ENCODE measurements at regions not wholly inside any gene's neighbourhood (a gene's known extent, or its start where the extent isn't known, plus 50 kb on each side); places are given as distances from the start of the nearest gene placed in this dataset.
A peak's percentile ranks its signal among the peaks of the same experiment; 100 is the strongest.

DNA sequence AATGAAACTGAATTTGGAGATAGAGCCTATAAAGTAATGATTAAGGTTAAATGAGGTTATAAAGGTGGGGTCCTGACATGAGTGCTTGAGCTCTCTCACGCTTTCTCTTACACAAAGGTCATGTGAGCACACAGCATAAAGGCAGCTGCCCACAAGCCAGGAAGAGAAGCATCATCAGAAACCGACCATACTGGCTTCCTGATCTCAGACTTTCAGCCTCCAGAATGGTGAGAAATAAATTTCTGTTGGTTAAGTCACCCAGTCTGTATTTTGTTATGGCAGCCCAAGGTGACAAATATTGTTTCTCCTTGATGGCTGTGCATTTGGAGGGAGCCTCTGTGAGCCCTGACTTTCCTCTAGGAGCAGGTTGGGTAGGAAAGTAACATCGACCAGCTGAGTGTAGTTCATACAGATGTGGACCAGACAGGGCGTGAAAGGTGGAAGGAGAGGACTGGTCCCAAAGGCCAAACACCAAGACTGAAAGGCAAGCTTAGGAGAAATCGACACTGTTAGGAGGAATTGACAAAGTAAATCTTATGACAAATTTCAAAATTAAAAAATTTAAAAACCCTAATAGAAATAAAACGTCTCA is 97.6 kb upstream of the SLC38A2 start:
- DNase-seq (ENCODE audit: low spot score), result no peak

DNA sequence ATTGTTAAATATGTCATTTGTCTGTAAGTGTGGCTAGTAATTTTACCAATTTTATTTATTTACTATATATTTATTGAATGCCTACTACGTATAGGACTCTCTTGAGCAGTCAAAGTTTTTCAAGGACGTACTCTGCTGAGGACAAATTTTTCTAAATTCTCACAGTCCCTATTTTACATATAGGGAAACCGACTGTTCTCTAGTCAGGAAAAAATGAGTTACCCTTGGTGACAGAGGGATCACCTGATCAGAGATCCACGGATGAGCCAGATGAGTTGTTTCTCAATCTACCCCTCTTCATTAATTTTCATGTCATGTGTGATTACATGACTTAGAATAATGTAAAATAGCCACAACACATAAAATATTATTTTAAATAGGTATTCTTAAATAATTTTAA is 96.2 kb upstream of the SLC38A2 start:
- DNase-seq (ENCODE audit: low spot score), result no peak

- no peak for DNase-seq (ENCODE audit: low spot score)
These were observed 95.6 kb upstream of the SLC38A2 start for GRCh38 chr12:46468160-46468559.

DNA sequence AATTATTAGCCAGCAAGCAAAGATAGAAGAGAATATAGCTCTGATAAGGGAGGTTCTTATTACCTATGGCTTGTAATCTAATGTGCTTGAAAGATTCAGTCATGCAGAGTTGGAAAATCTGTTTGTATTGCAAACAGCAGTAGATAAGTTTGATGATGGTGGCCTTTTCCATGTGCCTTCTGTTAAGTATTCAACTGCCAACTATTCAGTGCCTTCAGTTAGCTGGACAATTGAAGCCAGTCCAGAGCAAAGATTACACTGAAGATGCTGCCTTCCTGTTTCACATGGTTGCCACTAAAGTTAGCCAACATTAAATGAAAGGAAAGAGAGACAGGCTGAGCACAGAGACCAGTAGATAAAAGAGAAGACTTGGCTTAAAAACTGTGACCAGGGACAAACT is 92.7 kb upstream of the SLC38A2 start:
- DNase-seq (ENCODE audit: low spot score), result no peak

DNA sequence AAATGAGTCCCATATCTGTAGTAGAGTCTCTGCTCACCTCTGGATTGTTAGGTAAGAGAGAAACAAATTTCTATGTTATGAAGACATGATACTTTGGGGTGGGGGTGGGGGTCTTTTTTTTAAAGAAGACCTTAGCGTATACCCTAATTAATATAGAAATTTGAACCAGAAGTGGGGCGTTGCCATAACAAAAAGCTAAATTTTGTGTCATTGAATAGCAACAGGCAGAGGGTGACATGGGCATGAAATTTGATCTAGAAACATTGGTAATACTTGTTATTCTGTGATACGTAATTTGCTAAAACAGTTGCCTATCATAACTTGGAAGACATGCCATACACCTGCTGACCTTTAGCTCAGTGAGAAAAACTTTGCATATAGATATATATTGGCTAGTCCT is 92.3 kb upstream of the SLC38A2 start:
- DNase-seq (ENCODE audit: low spot score), result no peak

DNA sequence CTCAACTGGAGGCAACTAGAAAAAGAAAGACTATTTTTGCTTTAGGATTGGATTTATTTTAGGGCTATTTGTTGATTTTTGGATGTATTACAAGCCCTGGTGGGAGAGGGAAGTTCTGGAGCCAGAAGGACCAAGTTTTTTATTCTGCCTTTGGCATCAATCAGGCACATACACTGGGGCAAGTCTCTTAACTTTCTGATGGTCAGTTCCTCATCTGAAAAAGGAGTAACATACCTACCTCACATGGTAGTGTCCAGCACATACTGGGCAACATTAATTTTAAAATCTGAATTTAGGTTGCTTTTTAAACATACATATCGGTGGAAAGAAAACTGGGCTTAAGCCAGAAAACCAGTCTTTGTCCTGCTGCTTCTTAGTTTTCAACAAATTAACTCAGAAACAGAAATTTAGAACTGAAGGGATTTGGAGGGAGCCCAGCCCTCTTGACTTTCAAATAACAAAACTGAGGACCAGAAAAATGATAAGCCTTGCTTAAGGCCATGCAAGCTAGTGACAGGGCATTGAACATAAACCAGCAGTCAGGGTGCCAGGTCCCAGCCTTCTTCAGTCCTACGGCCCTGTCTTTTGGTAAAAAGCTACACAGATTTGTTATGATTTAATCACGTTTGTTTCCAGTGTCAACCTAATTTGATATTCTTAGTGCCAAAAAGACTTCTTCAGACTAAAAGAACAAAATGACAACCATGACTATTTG is 90.2 kb upstream of the SLC38A2 start:
- DNase-seq (ENCODE audit: low spot score), result no peak

GRCh38 chr12:46461907-46462640 is 89.5 kb upstream of the SLC38A2 start:
- DNase-seq (ENCODE audit: low spot score), result no peak

- DNase-seq (ENCODE audit: low spot score), result no peak
These were observed 88.9 kb upstream of the SLC38A2 start for GRCh38 chr12:46461459-46461858.

DNA sequence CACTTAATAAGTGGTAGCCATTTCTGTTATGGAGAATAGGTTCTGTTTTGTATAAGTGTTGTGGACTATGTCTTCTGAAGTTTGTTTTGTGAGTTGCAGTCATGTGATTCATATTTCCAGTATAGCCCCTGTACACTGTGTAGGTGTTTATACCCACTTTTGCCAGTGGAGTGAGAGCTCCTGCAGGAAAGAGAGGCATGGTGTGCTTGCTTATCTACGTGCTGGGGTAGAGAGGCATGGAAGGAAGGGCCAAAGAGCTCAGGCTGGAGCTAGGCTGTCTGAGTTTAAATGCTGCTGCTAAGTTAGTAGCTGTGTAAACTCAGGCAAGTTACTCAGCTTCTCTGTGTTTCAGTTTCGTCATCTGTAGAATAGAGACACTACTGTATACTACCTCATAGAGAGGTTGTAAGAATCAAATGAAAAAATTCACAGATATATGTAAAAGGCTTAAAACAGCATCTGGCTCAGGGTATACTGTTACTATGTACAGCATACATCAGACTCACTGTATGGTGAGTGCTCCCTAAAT is 88.2 kb upstream of the SLC38A2 start:
- no peak for DNase-seq (ENCODE audit: low spot score)

DNA sequence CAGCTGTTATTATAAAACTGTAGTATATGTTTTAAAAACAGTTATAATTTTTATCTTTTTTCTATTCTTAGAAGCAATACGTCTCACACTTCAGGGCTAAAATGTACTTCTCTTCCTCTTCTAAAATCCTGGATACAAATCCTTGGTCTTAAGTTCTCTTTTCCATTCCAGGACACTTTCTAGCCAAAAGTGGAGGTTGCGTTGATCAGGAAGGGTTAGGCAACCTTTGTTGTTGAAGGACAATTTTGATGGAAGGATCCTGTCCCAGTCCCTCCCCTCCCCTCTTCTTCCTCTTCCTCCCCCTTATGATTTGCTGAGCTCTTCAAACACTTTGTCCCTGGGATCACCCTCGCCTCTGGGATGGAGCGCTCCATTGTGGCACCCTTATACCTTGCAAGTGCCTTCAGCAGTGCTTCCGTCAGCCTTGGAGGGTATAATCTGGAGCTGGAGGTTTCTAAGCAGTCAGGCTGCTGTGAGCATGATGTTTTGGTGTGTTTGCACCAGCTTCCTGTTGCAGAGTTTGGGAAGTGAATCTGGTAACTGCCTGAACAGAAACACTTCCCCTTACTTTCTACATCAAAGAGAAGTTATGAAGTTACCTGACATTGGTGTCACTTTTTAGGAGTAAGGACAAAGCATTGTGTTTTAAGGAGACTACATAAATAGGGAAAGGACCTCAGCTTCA is 87.4 kb upstream of the SLC38A2 start:
- DNase-seq (ENCODE audit: low spot score), result no peak

DNA sequence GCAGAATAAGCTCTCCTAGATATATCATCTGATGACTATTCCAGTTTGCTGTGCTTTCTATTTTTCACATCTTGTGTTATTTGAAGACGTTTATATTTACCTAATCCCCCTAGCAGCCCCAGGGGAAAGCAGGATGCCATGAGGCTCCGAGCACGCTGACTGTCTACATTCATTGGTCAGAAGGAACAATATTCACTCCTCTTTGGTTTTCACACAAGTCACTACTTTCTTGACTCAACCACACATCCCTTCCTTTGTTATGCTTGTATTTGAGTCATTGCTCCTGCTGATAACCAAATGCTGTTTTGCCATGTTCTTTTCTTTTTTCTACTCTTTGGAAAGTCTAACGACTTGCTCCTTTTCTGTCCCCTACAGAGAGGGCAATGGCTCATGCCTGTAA is 86.5 kb upstream of the SLC38A2 start:
- peak; percentile 79 for DNase-seq (ENCODE audit: low spot score)

- DNase-seq (ENCODE audit: low spot score), result no peak
These were observed 86.0 kb upstream of the SLC38A2 start for GRCh38 chr12:46458500-46459102.

DNA sequence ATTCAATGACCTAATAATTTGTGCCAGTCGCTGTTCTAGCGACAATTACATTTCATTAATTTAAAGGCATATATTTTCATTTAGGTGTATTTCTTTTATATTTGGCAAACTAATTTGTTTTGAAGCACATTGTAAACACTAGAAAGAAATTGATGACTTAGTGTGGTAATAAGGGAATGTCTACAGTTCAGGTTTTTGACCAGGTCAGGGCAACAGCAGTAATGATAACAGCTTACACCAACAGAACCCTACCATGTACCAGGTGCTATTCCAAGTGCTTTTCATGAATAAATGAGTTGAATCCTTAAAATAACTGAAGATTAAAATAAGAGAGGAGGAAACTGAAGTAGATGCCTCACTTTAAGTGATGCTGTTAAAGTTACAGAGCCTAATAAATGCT is 85.4 kb upstream of the SLC38A2 start:
- DNase-seq (ENCODE audit: low spot score), result no peak

- DNase-seq (ENCODE audit: low spot score), result no peak
These were observed 84.1 kb upstream of the SLC38A2 start for GRCh38 chr12:46456356-46457334.

DNA sequence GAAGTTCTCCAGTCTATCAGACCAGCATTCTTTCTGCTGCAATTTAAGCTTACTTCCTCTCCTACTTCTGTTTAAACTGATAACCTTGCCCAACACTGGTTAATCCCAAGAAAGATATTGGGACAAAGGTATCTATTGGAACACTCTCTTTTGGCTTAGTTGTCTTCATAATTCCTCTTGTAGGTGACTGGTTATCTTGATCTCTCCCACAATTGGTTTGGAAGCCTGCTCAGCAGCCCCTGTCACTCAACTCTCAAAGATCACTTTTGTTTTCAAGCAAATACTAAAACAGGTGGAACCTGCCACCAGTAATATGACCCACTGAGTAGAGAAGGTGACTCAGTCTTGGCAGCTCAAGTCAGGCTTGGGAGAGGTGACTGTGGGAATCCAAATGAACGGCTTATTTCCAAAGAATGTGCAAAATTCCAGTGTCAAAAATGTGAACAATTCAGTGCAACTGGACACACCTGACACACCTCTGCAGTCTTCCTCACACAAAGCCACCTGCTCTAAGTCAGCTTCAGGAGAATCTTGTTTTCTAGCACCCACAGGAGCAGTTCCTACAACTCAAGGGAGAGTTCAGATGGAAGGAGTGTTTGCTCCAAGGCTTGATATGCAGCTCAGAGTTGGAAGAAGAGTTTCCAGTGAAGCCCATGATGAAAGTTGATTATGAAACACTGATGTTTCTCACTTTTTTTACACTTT is 83.2 kb upstream of the SLC38A2 start:
- DNase-seq (ENCODE audit: low spot score), result no peak

DNA sequence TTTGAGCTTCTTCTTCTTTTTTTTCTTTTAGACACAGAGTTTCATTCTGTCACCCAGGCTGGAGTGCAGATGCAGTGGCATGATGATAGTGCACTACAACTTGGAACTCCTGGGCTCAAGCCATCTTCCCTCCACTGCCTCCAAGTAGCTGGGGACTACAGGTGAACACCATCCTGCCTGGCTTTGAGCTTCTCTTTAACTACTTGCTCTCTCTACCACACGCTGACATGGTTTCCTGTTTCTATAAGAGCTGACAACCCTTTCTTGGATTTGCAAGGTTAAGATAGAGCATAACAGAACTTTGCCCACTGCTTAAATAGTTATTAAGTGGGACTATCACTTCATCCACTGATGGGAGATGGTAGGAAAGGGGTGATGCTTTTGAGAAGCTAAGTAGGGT is 82.4 kb upstream of the SLC38A2 start:
- no peak for DNase-seq (ENCODE audit: low spot score)

- DNase-seq (ENCODE audit: low spot score), result no peak
These were observed 80.9 kb upstream of the SLC38A2 start for GRCh38 chr12:46453428-46453827.

- no peak for DNase-seq (ENCODE audit: low spot score)
These were observed 80.2 kb upstream of the SLC38A2 start for GRCh38 chr12:46452776-46453175.

GRCh38 chr12:46452061-46452615 is 79.6 kb upstream of the SLC38A2 start:
- DNase-seq (ENCODE audit: low spot score), result no peak

All from H4 (cell line).